OCI-LY1 (cell line): ENCODE measurements at regions not wholly inside any gene's neighbourhood (a gene's known extent, or its start where the extent isn't known, plus 50 kb on each side); places are given as distances from the start of the nearest gene placed in this dataset.

ENCODE experiments used
- H2AFZ ChIP-seq: fragments of 200-600 bp; sonication (generic), shearing (Covaris generic); 2 replicates; pipeline ENCODE4 v1.6.0; 2014; ENCODE audit warnings: antibody characterized with exemption, mild to moderate bottlenecking, low read length
- H3F3A ChIP-seq: fragments of 200-600 bp; sonication (generic), shearing (Covaris generic); 2 replicates; pipeline ENCODE4 v1.6.0; 2014; ENCODE audit warnings: mild to moderate bottlenecking, antibody characterized with exemption, low read length, moderate library complexity; ENCODE audit not compliant: insufficient read depth
- H3K27ac ChIP-seq: fragments of 200-600 bp; sonication (generic); 2 replicates; pipeline ENCODE4 v1.5.1; 2014; ENCODE audit warnings: low read length, mixed run types, mild to moderate bottlenecking, low read depth; ENCODE audit not compliant: poor library complexity, severe bottlenecking
- H3K27me3 ChIP-seq: fragments of 200-600 bp; sonication (generic); 2 replicates; pipeline ENCODE4 v1.6.0; 2014; ENCODE audit warnings: antibody characterized with exemption, mild to moderate bottlenecking, low read length, moderate library complexity; ENCODE audit not compliant: insufficient read depth
- H3K36me3 ChIP-seq: fragments of 200-600 bp; sonication (generic); 2 replicates; pipeline ENCODE4 v1.6.1; 2014; ENCODE audit warnings: mild to moderate bottlenecking, antibody characterized with exemption, low read length, moderate library complexity, mixed read lengths; ENCODE audit not compliant: insufficient read depth
- H3K4me1 ChIP-seq: fragments of 200-600 bp; sonication (generic); 2 replicates; pipeline ENCODE4 v1.5.1; 2014; ENCODE audit warnings: mild to moderate bottlenecking, low read length, moderate library complexity; ENCODE audit not compliant: insufficient read depth, severe bottlenecking
- H3K4me2 ChIP-seq: fragments of 200-600 bp; sonication (generic), shearing (Covaris generic); 2 replicates; pipeline ENCODE4 v1.6.1; 2014; ENCODE audit warnings: low read length
- H3K4me3 ChIP-seq: fragments of 200-600 bp; sonication (generic); 2 replicates; pipeline ENCODE4 v1.5.1; 2014; ENCODE audit warnings: low read length, low read depth, mild to moderate bottlenecking, mixed read lengths; ENCODE audit not compliant: poor library complexity, severe bottlenecking
- H3K79me2 ChIP-seq: fragments of 200-600 bp; shearing (Covaris generic); 2 replicates; pipeline ENCODE4 v1.6.1; 2016; ENCODE audit warnings: mixed run types, low read length, mixed read lengths; ENCODE audit not compliant: insufficient read depth
- H3K9ac ChIP-seq: fragments of 200-600 bp; sonication (generic), shearing (Covaris generic); 2 replicates; pipeline ENCODE4 v1.6.1; 2014; ENCODE audit warnings: mild to moderate bottlenecking, low read length, mixed read lengths
- H3K9me2 ChIP-seq: fragments of 200-600 bp; sonication (generic), shearing (Covaris generic); 2 replicates; pipeline ENCODE4 v1.6.1; 2014; ENCODE audit warnings: low read depth, mild to moderate bottlenecking, low read length, mixed read lengths
- H3K9me3 ChIP-seq: fragments of 200-600 bp; shearing (Covaris generic); 2 replicates; pipeline ENCODE4 v1.6.1; 2014; ENCODE audit warnings: low read length, mixed read lengths
- H4K20me1 ChIP-seq: fragments of 200-600 bp; sonication (generic), shearing (Covaris generic); 2 replicates; pipeline ENCODE4 v1.6.0; 2016; ENCODE audit warnings: mild to moderate bottlenecking, low read length; ENCODE audit not compliant: insufficient read depth
- EZH2 ChIP-seq: fragments of 200-600 bp; sonication (generic), shearing (Covaris generic); IDR thresholded peaks from 2 replicates; pipeline ENCODE4 v1.8.0; 2017; ENCODE audit warnings: borderline replicate concordance, mixed run types, mild to moderate bottlenecking, antibody characterized with exemption, low read length, moderate library complexity, mixed read lengths
- TF ChIP-seq, protein P1 (sequence below): fragments of 200-600 bp; sonication (generic), shearing (Covaris generic); IDR thresholded peaks from 2 replicates; pipeline ENCODE4 v1.5.1; 2017; ENCODE audit warnings: mild to moderate bottlenecking, antibody characterized with exemption, low read length, moderate library complexity, mixed read lengths

DNA sequence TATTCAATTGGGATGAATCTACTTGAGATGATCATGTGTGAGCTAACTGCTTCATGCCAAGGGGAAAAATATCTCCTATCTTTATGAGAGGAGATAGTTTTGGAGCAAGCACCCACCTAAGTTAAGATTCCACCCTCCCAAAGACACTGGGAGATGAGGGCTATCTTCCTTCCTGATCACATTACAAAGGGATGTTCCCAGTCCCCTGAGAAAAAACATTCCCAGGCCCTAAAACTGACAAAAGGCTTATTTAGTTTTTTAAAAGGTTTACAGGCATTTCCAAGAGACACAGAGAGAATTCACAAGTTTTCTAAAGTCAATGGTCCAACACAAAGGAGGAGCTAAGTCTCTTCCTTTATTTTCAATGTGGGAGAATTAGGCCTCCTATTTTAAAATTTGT is 401.5 kb downstream of the FBXO15 start:
- no peak for TF ChIP-seq EZH2
- TF ChIP-seq, protein P1, sequence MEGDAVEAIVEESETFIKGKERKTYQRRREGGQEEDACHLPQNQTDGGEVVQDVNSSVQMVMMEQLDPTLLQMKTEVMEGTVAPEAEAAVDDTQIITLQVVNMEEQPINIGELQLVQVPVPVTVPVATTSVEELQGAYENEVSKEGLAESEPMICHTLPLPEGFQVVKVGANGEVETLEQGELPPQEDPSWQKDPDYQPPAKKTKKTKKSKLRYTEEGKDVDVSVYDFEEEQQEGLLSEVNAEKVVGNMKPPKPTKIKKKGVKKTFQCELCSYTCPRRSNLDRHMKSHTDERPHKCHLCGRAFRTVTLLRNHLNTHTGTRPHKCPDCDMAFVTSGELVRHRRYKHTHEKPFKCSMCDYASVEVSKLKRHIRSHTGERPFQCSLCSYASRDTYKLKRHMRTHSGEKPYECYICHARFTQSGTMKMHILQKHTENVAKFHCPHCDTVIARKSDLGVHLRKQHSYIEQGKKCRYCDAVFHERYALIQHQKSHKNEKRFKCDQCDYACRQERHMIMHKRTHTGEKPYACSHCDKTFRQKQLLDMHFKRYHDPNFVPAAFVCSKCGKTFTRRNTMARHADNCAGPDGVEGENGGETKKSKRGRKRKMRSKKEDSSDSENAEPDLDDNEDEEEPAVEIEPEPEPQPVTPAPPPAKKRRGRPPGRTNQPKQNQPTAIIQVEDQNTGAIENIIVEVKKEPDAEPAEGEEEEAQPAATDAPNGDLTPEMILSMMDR, result no peak

DNA sequence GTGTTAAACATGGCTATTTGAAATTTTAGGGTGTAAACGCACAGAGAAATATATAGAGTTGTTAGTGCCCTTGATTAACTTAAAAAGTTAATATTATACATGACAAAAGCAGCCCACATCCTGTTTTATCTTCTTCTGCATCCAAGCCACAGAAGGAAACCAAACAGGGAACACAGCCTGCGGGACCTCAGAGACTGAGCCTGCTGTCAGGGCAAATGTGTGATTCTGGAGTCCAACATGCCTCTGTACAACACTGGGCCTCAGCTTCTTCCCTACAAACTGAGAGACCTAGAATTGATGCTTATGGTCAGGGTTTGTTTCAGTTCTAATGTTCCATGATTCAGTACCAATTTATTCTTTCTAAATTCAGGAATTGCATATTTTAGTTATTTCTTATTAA is 404.7 kb downstream of the FBXO15 start:
- H4K20me1 ChIP-seq, result no peaks in the 10 kb centered on the region
- no peaks in the 10 kb centered on the region for H3K36me3 ChIP-seq
- no peak overlapping the region for H2AFZ ChIP-seq
- H3K79me2 ChIP-seq, result no peaks in the 10 kb centered on the region
- H3K27me3 ChIP-seq, result no peaks in the 10 kb centered on the region
- no peaks in the 10 kb centered on the region for H3F3A ChIP-seq
- no peaks in the 10 kb centered on the region for H3K9me3 ChIP-seq
- no peak overlapping the region for H3K4me2 ChIP-seq
- H3K4me3 ChIP-seq, result no peak overlapping the region
- no peak overlapping the region for H3K9ac ChIP-seq
- H3K27ac ChIP-seq, result no peak overlapping the region
- TF ChIP-seq, protein P1, result no peak
- no peak for TF ChIP-seq EZH2
- H3K9me2 ChIP-seq, result no peaks in the 10 kb centered on the region
- no peaks in the 10 kb centered on the region for H3K4me1 ChIP-seq

More for the DNA sequence above, 401.5 kb downstream of the FBXO15 start:
- H3K4me3 ChIP-seq, result no peak overlapping the region
- H3K27ac ChIP-seq, result no peak overlapping the region
- H3K36me3 ChIP-seq, result no peaks in the 10 kb centered on the region
- H3K4me2 ChIP-seq, result no peak overlapping the region
- no peaks in the 10 kb centered on the region for H4K20me1 ChIP-seq
- H3K27me3 ChIP-seq, result no peaks in the 10 kb centered on the region
- H3K79me2 ChIP-seq, result no peaks in the 10 kb centered on the region
- H3K9me2 ChIP-seq, result no peaks in the 10 kb centered on the region
- no peak overlapping the region for H2AFZ ChIP-seq
- H3K9ac ChIP-seq, result no peak overlapping the region
- H3K9me3 ChIP-seq, result no peaks in the 10 kb centered on the region
- no peaks in the 10 kb centered on the region for H3K4me1 ChIP-seq
- no peaks in the 10 kb centered on the region for H3F3A ChIP-seq

- Histone ChIP-seq H3F3A (no peaks in the 10 kb centered on the region), H3K79me2 (no peaks in the 10 kb centered on the region), H3K9me2 (no peaks in the 10 kb centered on the region), H2AFZ (no peak overlapping the region), H3K36me3 (no peaks in the 10 kb centered on the region), H3K27me3 (no peaks in the 10 kb centered on the region), H3K4me3 (no peak overlapping the region), H3K27ac (no peak overlapping the region), H4K20me1 (no peaks in the 10 kb centered on the region), H3K4me2 (no peak overlapping the region), H3K9ac (no peak overlapping the region), H3K4me1 (no peaks in the 10 kb centered on the region), H3K9me3 (no peaks in the 10 kb centered on the region)
- no peak for TF ChIP-seq EZH2
- TF ChIP-seq, protein P1, result no peak
Observed at GRCh38 chr18:73741946-73742345, 405.7 kb downstream of the FBXO15 start.
